ENCODE measurements at regions not wholly inside any gene's neighbourhood (a gene's known extent, or its start where the extent isn't known, plus 50 kb on each side); places are given as distances from the start of the nearest gene placed in this dataset.

DNA sequence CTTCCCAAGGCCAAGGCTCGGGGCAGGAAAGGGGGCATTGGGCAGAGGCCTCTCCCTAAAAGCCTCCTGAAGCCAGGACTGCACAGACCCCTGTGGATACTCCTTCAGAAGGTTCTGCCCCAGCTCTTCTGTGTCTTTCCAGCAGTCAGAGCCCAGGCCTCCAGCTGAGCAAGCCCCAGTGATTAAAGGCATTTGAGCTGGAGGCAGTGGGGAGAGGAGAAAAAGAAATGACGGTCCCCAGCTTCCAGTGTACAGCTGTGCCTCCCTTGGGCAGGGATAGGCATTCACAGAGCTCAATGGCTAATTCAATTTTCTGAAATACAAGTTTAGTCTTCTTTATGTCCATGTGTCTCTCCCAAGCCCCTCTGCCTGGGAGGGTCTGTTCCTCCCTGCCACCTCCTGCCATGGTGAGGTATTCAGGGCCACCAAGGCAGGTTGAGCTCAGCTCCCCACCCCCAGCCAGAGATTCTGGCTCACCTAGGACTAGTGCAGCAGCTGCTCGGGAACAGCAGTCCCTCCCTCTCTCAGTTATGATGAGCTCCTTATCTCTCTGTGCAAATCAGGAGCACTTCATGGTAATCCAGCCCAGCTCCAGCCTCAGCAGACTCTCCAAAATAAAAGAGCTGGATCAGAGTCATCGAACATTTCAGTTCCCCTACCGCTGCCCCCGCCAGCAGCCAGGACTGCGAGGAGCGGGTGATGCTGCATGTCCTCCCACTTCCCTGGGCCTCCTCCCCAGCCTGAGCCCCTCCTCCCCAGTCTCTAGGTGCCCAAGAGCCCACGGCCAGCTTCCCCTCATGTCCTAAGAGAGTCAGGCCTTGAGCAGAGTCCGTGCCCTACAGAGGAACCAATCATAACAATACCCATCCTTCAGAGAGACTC, 208.4 kb upstream of the ZC3H12A start:
- no peak for TF ChIP-seq EZH2phosphoT487 (IDR thresholded peaks at IDR 0.05; ENCODE audit: low read depth, severe bottlenecking, unreplicated experiment)
- TF ChIP-seq EZH2 (IDR thresholded peaks at IDR 0.05; ENCODE audit: borderline replicate concordance): no peak
- TF ChIP-seq CTCF (IDR thresholded peaks at IDR 0.05; ENCODE audit: poor library complexity): no peak

DNA sequence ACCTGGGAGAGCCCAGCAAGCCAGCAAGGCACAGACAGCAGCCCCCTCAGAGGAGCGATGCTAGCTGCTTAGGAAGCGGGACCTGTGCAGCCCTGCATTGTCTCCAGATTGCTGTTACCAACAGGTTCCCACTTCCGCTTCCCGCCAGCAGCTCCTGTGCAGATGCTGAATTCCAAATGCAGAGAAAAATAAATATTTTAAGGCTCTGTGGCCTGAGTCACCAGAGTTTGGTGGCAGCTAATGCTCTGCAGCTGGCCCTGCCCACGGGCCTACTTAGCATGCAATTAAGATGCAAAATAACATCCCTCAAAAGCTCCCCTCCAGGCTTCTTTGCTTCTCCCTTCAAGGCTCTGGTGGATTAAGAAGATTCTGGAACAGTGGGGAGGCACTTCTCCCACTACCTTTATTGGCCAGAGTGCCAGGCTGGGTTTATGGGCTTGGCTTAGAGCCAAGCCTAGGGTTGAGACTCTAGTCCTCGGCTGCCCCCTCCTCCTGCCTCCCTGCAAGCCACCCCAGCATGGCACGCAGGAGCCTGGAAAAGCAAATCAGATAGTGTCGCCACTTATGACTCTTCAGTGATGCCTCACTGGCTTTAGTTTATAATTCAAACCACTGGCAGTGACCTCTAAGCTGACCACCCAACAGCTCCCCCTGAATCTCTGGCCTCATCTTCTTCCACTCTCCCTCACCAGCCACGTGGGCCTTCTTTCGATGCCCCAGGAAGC, 207.1 kb upstream of the ZC3H12A start:
- Histone ChIP-seq H3K4me3 (no peak overlapping the region), H3K9me2 (replicated peaks; ENCODE audit: insufficient read depth) (no peaks in the 10 kb centered on the region), H3K4me1 (ENCODE audit: insufficient read depth) (no peaks in the 10 kb centered on the region), H3K27me3 (no peaks in the 10 kb centered on the region), H3K79me2 (no peaks in the 10 kb centered on the region), H4K20me1 (ENCODE audit: insufficient read depth, poor library complexity, severe bottlenecking) (no peaks in the 10 kb centered on the region), H3K9me3 (ENCODE audit: low read depth) (no peaks in the 10 kb centered on the region), H3K36me3 (replicated peaks; ENCODE audit: insufficient read depth, low read depth) (no peaks in the 10 kb centered on the region), H3K4me2 (no peak overlapping the region), H2AFZ (no peak overlapping the region), H3K27ac (no peak overlapping the region)
- TF ChIP-seq CTCF (IDR thresholded peaks at IDR 0.05; ENCODE audit: poor library complexity): no peak
- TF ChIP-seq EZH2 (IDR thresholded peaks at IDR 0.05; ENCODE audit: borderline replicate concordance): no peak
- no peak for TF ChIP-seq EZH2phosphoT487 (IDR thresholded peaks at IDR 0.05; ENCODE audit: low read depth, severe bottlenecking, unreplicated experiment)
- no peak for DNase-seq (ENCODE audit: low spot score)
- WGBS (ENCODE audit: low lambda C conversion rate, missing lambda C conversion rate): 69% methylated on average over 10 of the region's 10 CpGs

More for the DNA sequence above, 208.4 kb upstream of the ZC3H12A start:
- H3K4me3 ChIP-seq: no peak overlapping the region
- no peak overlapping the region for H3K4me2 ChIP-seq
- no peak overlapping the region for H3K27ac ChIP-seq
- no peaks in the 10 kb centered on the region for H3K9me2 ChIP-seq (replicated peaks; ENCODE audit: insufficient read depth)
- no peaks in the 10 kb centered on the region for H4K20me1 ChIP-seq (ENCODE audit: insufficient read depth, poor library complexity, severe bottlenecking)
- H3K9me3 ChIP-seq (ENCODE audit: low read depth): no peaks in the 10 kb centered on the region
- 61% methylated on average over 10 of the region's 10 CpGs for WGBS (ENCODE audit: low lambda C conversion rate, missing lambda C conversion rate)
- no peaks in the 10 kb centered on the region for H3K4me1 ChIP-seq (ENCODE audit: insufficient read depth)
- no peak for DNase-seq (ENCODE audit: low spot score)
- no peaks in the 10 kb centered on the region for H3K27me3 ChIP-seq
- no peaks in the 10 kb centered on the region for H3K36me3 ChIP-seq (replicated peaks; ENCODE audit: insufficient read depth, low read depth)
- no peak overlapping the region for H2AFZ ChIP-seq
- H3K79me2 ChIP-seq: no peaks in the 10 kb centered on the region

GRCh38 chr1:37270639-37271038, 203.7 kb upstream of the ZC3H12A start:
- H3K4me3 ChIP-seq: no peak overlapping the region
- no peak overlapping the region for H3K27ac ChIP-seq
- no peaks in the 10 kb centered on the region for H4K20me1 ChIP-seq (ENCODE audit: insufficient read depth, poor library complexity, severe bottlenecking)
- TF ChIP-seq EZH2 (IDR thresholded peaks at IDR 0.05; ENCODE audit: borderline replicate concordance): no peak
- no peak for TF ChIP-seq EZH2phosphoT487 (IDR thresholded peaks at IDR 0.05; ENCODE audit: low read depth, severe bottlenecking, unreplicated experiment)
- no peak for TF ChIP-seq CTCF (IDR thresholded peaks at IDR 0.05; ENCODE audit: poor library complexity)
- H3K4me1 ChIP-seq (ENCODE audit: insufficient read depth): no peaks in the 10 kb centered on the region
- H3K27me3 ChIP-seq: no peaks in the 10 kb centered on the region
- no peak for DNase-seq (ENCODE audit: low spot score)
- H3K9me3 ChIP-seq (ENCODE audit: low read depth): no peaks in the 10 kb centered on the region
- H2AFZ ChIP-seq: no peak overlapping the region
- 76% methylated on average over 3 of the region's 3 CpGs for WGBS (ENCODE audit: low lambda C conversion rate, missing lambda C conversion rate)
- no peaks in the 10 kb centered on the region for H3K9me2 ChIP-seq (replicated peaks; ENCODE audit: insufficient read depth)
- H3K79me2 ChIP-seq: no peaks in the 10 kb centered on the region
- no peaks in the 10 kb centered on the region for H3K36me3 ChIP-seq (replicated peaks; ENCODE audit: insufficient read depth, low read depth)
- H3K4me2 ChIP-seq: no peak overlapping the region

Measured in hepatocyte (in vitro differentiated cells).